H1 (cell line): ENCODE measurements at regions not wholly inside any gene's neighbourhood (a gene's known extent, or its start where the extent isn't known, plus 50 kb on each side); places are given as distances from the start of the nearest gene placed in this dataset.

Experiments
- CTCF ChIA-PET: fragments of 300-600 bp; sonication (Branson Sonifier 250); formaldehyde crosslinking; loops from one replicate; lab custom pipeline; 2021; ENCODE audit not compliant: partially characterized antibody; lab: Charles Lee
- POLR2A ChIA-PET: fragments of 300-600 bp; sonication (Branson Sonifier 250); formaldehyde crosslinking; loops from one replicate; lab custom pipeline; 2021; ENCODE audit warnings: inconsistent platforms; ENCODE audit not compliant: partially characterized antibody; lab: Charles Lee
- DNase-seq, 2 experiments: peaks; one replicate each; pipeline versions ENCODE4 v3.0.0 to v3.0.0-alpha.2; 2010 to 2022; ENCODE audit warnings: low spot score in 2 of 2, low read depth in 1 of 2, mixed read lengths in 1 of 2
- FAIRE-seq: peaks from 2 replicates; lab custom pipeline; 2011; peaks lifted over from hg19 to GRCh38; lab: Jason Lieb, UNC
- H2AFZ ChIP-seq: 2 replicates; pipeline ENCODE4 v1.8.1; 2012; ENCODE audit warnings: low read length, inconsistent platforms
- H2AK5ac ChIP-seq: 2 replicates; pipeline ENCODE4 v1.6.1; 2013; ENCODE audit warnings: low read depth, low read length
- H2BK120ac ChIP-seq: replicated peaks from 2 replicates; pipeline ENCODE3; 2013; ENCODE audit warnings: low read depth, low read length, inconsistent platforms
- H2BK12ac ChIP-seq: 2 replicates; pipeline ENCODE4 v1.6.1; 2013; ENCODE audit warnings: low read depth, low read length
- H2BK15ac ChIP-seq: 2 replicates; pipeline ENCODE4 v1.6.1; 2013; ENCODE audit warnings: low read length
- H2BK20ac ChIP-seq: 2 replicates; pipeline ENCODE4 v1.6.1; 2013; ENCODE audit warnings: low read length
- H2BK5ac ChIP-seq: 2 replicates; pipeline ENCODE4 v1.6.1; 2013; ENCODE audit warnings: low read depth, low read length
- H3K14ac ChIP-seq: 2 replicates; pipeline ENCODE4 v1.6.1; 2013; ENCODE audit warnings: inconsistent platforms; ENCODE audit not compliant: insufficient read length
- H3K18ac ChIP-seq: 2 replicates; pipeline ENCODE4 v1.6.1; 2013; ENCODE audit warnings: low read length; ENCODE audit errors: extremely low read depth
- H3K23ac ChIP-seq: 2 replicates; pipeline ENCODE4 v1.6.1; 2013; ENCODE audit warnings: inconsistent platforms; ENCODE audit not compliant: insufficient read length
- H3K23me2 ChIP-seq: 2 replicates; pipeline ENCODE4 v1.6.1; 2013; ENCODE audit warnings: low read depth, low read length
- H3K27ac ChIP-seq: 2 replicates; pipeline ENCODE4 v1.6.1; 2011; ENCODE audit warnings: low read depth, low read length, inconsistent platforms
- H3K27me3 ChIP-seq, 4 experiments: replicated peaks in 1 of 4; 1 replicate in 1 of 4; 2 replicates in 3 of 4; pipeline versions ENCODE4 v1.6.1 to v1.8.1; 2011 to 2013; ENCODE audit warnings: low read length in 3 of 4, mild to moderate bottlenecking in 3 of 4, inconsistent platforms in 2 of 4, mixed read lengths in 2 of 4, moderate library complexity in 1 of 4; ENCODE audit not compliant: control insufficient read depth in 3 of 4, insufficient read depth in 3 of 4; ENCODE audit errors: extremely low read depth in 1 of 4
- H3K36me3 ChIP-seq, 4 experiments: 2 replicates each; pipeline versions ENCODE4 v1.6.1 to v1.8.1; 2011 to 2013; ENCODE audit warnings: mild to moderate bottlenecking in 4 of 4, low read length in 3 of 4, moderate library complexity in 2 of 4, control low read depth in 1 of 4, inconsistent platforms in 1 of 4; ENCODE audit not compliant: insufficient read depth in 4 of 4, control insufficient read depth in 2 of 4
- H3K4ac ChIP-seq: replicated peaks from 2 replicates; pipeline ENCODE3; 2013; ENCODE audit warnings: low read length, low read depth, mixed read lengths, inconsistent platforms; ENCODE audit not compliant: insufficient read length
- H3K4me1 ChIP-seq, 4 experiments: replicated peaks in 1 of 4; 1 replicate in 1 of 4; 2 replicates in 3 of 4; pipeline versions ENCODE4 v1.6.1 to v1.8.1; 2011 to 2013; ENCODE audit warnings: low read length in 3 of 4, inconsistent platforms in 2 of 4, mixed read lengths in 1 of 4; ENCODE audit not compliant: insufficient read depth in 4 of 4, control insufficient read depth in 3 of 4
- H3K4me2 ChIP-seq, 2 experiments: 2 replicates each; pipeline versions ENCODE4 v1.6.1 to v1.8.1; 2011 to 2013; ENCODE audit warnings: low read depth in 2 of 2, low read length in 2 of 2, control low read depth in 1 of 2, inconsistent platforms in 1 of 2, mild to moderate bottlenecking in 1 of 2; ENCODE audit not compliant: insufficient read depth in 1 of 2
- H3K4me3 ChIP-seq, 4 experiments: fragments of 200-600, 300-600 bp in 1 of 4; sonication (generic), shearing (Covaris generic), sonication (Bioruptor Twin) in 1 of 4; 2 replicates each; pipeline versions ENCODE4 v1.5.1 to v1.8.1; 2011 to 2016; ENCODE audit warnings: low read length in 4 of 4, low read depth in 3 of 4, control low read depth in 2 of 4, inconsistent platforms in 2 of 4, mild to moderate bottlenecking in 2 of 4, mixed read lengths in 1 of 4, moderate library complexity in 1 of 4; ENCODE audit not compliant: insufficient read depth in 2 of 4; ENCODE audit errors: extremely low read depth in 1 of 4
- H3K56ac ChIP-seq: replicated peaks from 2 replicates; pipeline ENCODE3; 2013; ENCODE audit warnings: low read depth, mild to moderate bottlenecking, mixed read lengths, low read length, inconsistent platforms; ENCODE audit not compliant: insufficient read length
- H3K79me1 ChIP-seq: 2 replicates; pipeline ENCODE4 v1.6.1; 2013; ENCODE audit warnings: low read depth, low read length, control low read depth
- H3K79me2 ChIP-seq, 2 experiments: 2 replicates each; pipeline versions ENCODE4 v1.6.1 to v1.8.1; 2012 to 2013; ENCODE audit warnings: low read length in 2 of 2, mild to moderate bottlenecking in 2 of 2, inconsistent platforms in 1 of 2; ENCODE audit not compliant: insufficient read depth in 2 of 2, control insufficient read depth in 1 of 2
- H3K9ac ChIP-seq, 4 experiments: replicated peaks in 1 of 4; 1 replicate in 1 of 4; 2 replicates in 3 of 4; pipeline versions ENCODE4 v1.6.1 to v1.8.1; 2011 to 2013; ENCODE audit warnings: low read depth in 3 of 4, low read length in 3 of 4, control low read depth in 2 of 4, mild to moderate bottlenecking in 2 of 4, moderate library complexity in 2 of 4, inconsistent platforms in 1 of 4; ENCODE audit errors: extremely low read depth in 1 of 4
- H3K9me3 ChIP-seq, 2 experiments: 2 replicates each; pipeline versions ENCODE4 v1.6.1 to v1.8.1; 2012 to 2013; ENCODE audit warnings: mild to moderate bottlenecking in 2 of 2, moderate library complexity in 2 of 2, control low read depth in 1 of 2, inconsistent platforms in 1 of 2, low read depth in 1 of 2, low read length in 1 of 2, mixed read lengths in 1 of 2; ENCODE audit not compliant: insufficient read depth in 2 of 2
- H4K20me1 ChIP-seq, 2 experiments: replicated peaks in 1 of 2; 2 replicates each; pipeline versions ENCODE3 to v1.8.1; 2011 to 2013; ENCODE audit warnings: inconsistent platforms in 2 of 2, low read length in 2 of 2, mild to moderate bottlenecking in 1 of 2; ENCODE audit not compliant: insufficient read depth in 2 of 2, control insufficient read depth in 1 of 2
- H4K5ac ChIP-seq: 2 replicates; pipeline ENCODE4 v1.6.1; 2013; ENCODE audit warnings: low read length, low read depth, mixed read lengths, inconsistent platforms; ENCODE audit not compliant: insufficient read length
- H4K8ac ChIP-seq: 2 replicates; pipeline ENCODE4 v1.8.0; 2013; ENCODE audit warnings: mild to moderate bottlenecking, moderate library complexity, low read length, inconsistent platforms; ENCODE audit not compliant: insufficient read depth; ENCODE audit errors: extremely low read depth
- H4K91ac ChIP-seq: replicated peaks from 2 replicates; pipeline ENCODE3; 2013; ENCODE audit warnings: low read length, mixed read lengths, inconsistent platforms; ENCODE audit not compliant: insufficient read length
- BACH1 ChIP-seq: IDR thresholded peaks from 2 replicates; pipeline ENCODE4 v1.6.1; 2012; ENCODE audit warnings: low read length, improper control_type of control experiment
- EZH2 ChIP-seq: fragments of 200-600 bp; sonication (generic); IDR thresholded peaks from 2 replicates; pipeline ENCODE4 v1.7.1; 2012; ENCODE audit warnings: low read depth, mild to moderate bottlenecking, moderate library complexity, low read length, inconsistent platforms; ENCODE audit not compliant: severe bottlenecking
- FOSL1 ChIP-seq: IDR thresholded peaks from 2 replicates; pipeline ENCODE4 v1.6.1; 2011; ENCODE audit warnings: mild to moderate bottlenecking, low read depth, low read length, moderate library complexity; ENCODE audit not compliant: insufficient read depth
- GABPA ChIP-seq: IDR thresholded peaks from 2 replicates; pipeline ENCODE4 v1.6.1; 2011; ENCODE audit warnings: mild to moderate bottlenecking, low read length, moderate library complexity, borderline replicate concordance; ENCODE audit not compliant: insufficient read depth
- KDM1A ChIP-seq: fragments of 200-600, 300-600 bp; sonication (generic); IDR thresholded peaks from 2 replicates; pipeline ENCODE4 v1.7.1; 2016; ENCODE audit warnings: mild to moderate bottlenecking, low read length, borderline replicate concordance
- KDM4A ChIP-seq: IDR thresholded peaks from one replicate; pipeline ENCODE4 v1.7.1; 2012; ENCODE audit warnings: low read depth, mild to moderate bottlenecking, moderate library complexity, low read length, inconsistent platforms; ENCODE audit not compliant: severe bottlenecking
- KDM5A ChIP-seq: fragments of 200-600 bp; IDR thresholded peaks from 2 replicates; pipeline ENCODE4 v1.7.1; 2012; ENCODE audit warnings: mild to moderate bottlenecking, low read length, inconsistent platforms, mixed read lengths
- POU5F1 ChIP-seq: IDR thresholded peaks from 2 replicates; pipeline ENCODE4 v1.6.1; 2011; ENCODE audit warnings: low read depth, mild to moderate bottlenecking, low read length, moderate library complexity
- RAD21 ChIP-seq, 2 experiments: IDR thresholded peaks in 1 of 2; conservative IDR thresholded peaks in 1 of 2; 2 replicates each; pipeline ENCODE4 v1.6.1; 2011; ENCODE audit warnings: low read depth in 2 of 2, low read length in 2 of 2, improper control_type of control experiment in 1 of 2, inconsistent platforms in 1 of 2, mild to moderate bottlenecking in 1 of 2, moderate library complexity in 1 of 2
- RBBP5 ChIP-seq: IDR thresholded peaks from 2 replicates; pipeline ENCODE4 v1.7.1; 2012; ENCODE audit warnings: low read depth, mild to moderate bottlenecking, inconsistent platforms, low read length, moderate library complexity, borderline replicate concordance
- SIRT6 ChIP-seq: IDR thresholded peaks from one replicate; pipeline ENCODE4 v1.7.1; 2012; ENCODE audit warnings: low read length, inconsistent platforms
- TAF7 ChIP-seq: optimal IDR thresholded peaks from 2 replicates; pipeline ENCODE3; 2011; ENCODE audit warnings: low read depth, mild to moderate bottlenecking, inconsistent platforms, low read length, moderate library complexity, borderline replicate concordance
- TEAD4 ChIP-seq: IDR thresholded peaks from 2 replicates; pipeline ENCODE4 v1.6.1; 2012; ENCODE audit warnings: low read depth, low read length, inconsistent platforms, mixed read lengths
- WGBS, 2 experiments: shearing (Covaris generic) in 1 of 2; methylation state at CpG; one replicate each; pipeline versions ENCODE4 v1.1.6 to v1.1.7; 2013 to 2015; ENCODE audit warnings: low lambda C conversion rate in 2 of 2, mixed read lengths in 2 of 2, inconsistent platforms in 1 of 2, low coverage in 1 of 2, missing lambda C conversion rate in 1 of 2; ENCODE audit not compliant: insufficient replicate concordance in 2 of 2, insufficient coverage in 1 of 2, insufficient read length in 1 of 2; ENCODE audit errors: extremely low coverage in 1 of 2, missing lambda C conversion rate in 1 of 2; 5-methylcytosine and 5-hydroxymethylcytosine counted together

DNA sequence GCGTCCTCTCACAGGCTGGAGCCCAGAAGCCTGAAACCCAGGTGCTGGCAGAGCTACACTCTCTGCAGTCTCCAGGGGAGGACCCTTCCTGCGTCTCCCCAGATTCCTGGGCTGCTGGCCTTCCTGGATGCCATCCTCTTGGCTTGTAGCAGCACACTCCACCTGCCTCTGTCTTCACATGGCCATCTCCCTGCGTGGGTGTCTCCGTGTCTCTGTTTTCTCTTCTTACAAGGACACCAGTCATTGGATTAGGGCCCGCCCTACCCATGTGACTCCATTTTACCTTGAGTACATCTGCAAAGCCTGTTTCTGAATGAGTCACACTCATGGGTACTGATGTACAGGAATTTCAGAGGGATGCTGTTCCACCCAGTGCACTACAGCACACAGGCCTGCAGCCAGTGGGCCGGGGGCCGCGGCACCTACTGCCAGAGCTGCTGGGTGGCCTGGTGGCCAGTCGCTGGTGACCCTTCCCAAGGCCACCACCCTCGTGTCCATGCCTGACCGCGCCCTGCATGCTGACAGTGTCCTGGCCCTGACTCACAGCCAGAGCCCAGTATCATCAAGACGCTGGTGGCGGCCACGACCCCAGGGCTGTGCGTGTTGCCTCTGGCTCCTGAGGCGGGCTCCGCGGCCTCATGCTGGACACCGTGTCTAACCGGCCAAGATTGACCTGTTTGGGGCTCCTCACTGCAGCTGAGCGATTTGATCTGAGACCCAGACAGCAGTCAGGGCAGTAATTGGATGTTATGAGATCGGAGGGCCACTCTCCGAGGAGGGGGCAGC is 63.6 kb upstream of the NKX1-1 start:
- Histone ChIP-seq H2BK15ac (no peak overlapping the region), H4K20me1 (peaks cover 0 to 7% of the 10 kb centered on the region in 2 experiments), H3K36me3 (no peaks in the 10 kb centered on the region), H3K79me1 (no peaks in the 10 kb centered on the region), H3K79me2 (no peaks in the 10 kb centered on the region), H3K4me1 (no peaks in the 10 kb centered on the region), H4K91ac (no peak overlapping the region), H3K27me3 (no peaks in the 10 kb centered on the region; a peak in 1 of 7 replicates), H2BK12ac (no peak overlapping the region), H3K4me2 (no peak overlapping the region), H2BK20ac (no peak overlapping the region), H3K9ac (no peak overlapping the region), H2AK5ac (no peak overlapping the region), H3K18ac (no peak overlapping the region), H4K5ac (no peak overlapping the region), H2BK120ac (no peak overlapping the region), H3K23me2 (peaks cover 10% of the 10 kb centered on the region; the same call in 1 of the 2 replicates), H3K27ac (no peak overlapping the region), H3K4me3 (no peak overlapping the region), H3K4ac (no peak overlapping the region), H3K14ac (no peak overlapping the region), H3K56ac (no peak overlapping the region), H3K9me3 (peaks cover 0 to 8% of the 10 kb centered on the region in 2 experiments; a peak in 2 of 4 replicates), H3K23ac (no peak overlapping the region), H4K8ac (no peak overlapping the region), H2AFZ (no peak overlapping the region), H2BK5ac (no peak overlapping the region)
- WGBS, 2 experiments, result 86% methylated on average over 24 of the region's 24 CpGs; no CpG with 5 or more reads in 1 of the 2 experiments
- ChIA-PET CTCF (interaction anchor here (0.7 to 1.7 kb wide), 4 partner anchors 43 to 341 kb away, joined by 3 to 4 read pairs (median 3); no protein-coding TSS in a partner anchor), POLR2A (no interaction called here)
- FAIRE-seq (no peak), DNase-seq (no peak)
- TF ChIP-seq EZH2 (no peak), SIRT6 (no peak), RBBP5 (no peak), TEAD4 (no peak), KDM4A (no peak), FOSL1 (no peak), TAF7 (no peak), POU5F1 (no peak), KDM1A (no peak), GABPA (no peak), BACH1 (no peak), RAD21 (IDR thresholded peaks at IDR 0.05 in 1 of 2, conservative IDR thresholded peaks at IDR 0.05 in 1 of 2; ENCODE audit: low read depth in 2 of 2, low read length in 2 of 2) (no peak), KDM5A (no peak)
